HG03354 (cell line): ENCODE measurements at regions not wholly inside any gene's neighbourhood (a gene's known extent, or its start where the extent isn't known, plus 50 kb on each side); places are given as distances from the start of the nearest gene placed in this dataset.
"Not testable (repeated sequence)": the region's sequence is repeated elsewhere in the genome, so short reads cannot be mapped to it uniquely, and the experiment has no call there.

ENCODE experiments used
- ATAC-seq: cut with Tn5 transposase; IDR thresholded peaks from one replicate; pipeline ENCODE4 v1.9.1; 2021; ENCODE audit warnings: mild to moderate bottlenecking; ENCODE audit not compliant: unreplicated experiment, poor library complexity, severe bottlenecking

DNA sequence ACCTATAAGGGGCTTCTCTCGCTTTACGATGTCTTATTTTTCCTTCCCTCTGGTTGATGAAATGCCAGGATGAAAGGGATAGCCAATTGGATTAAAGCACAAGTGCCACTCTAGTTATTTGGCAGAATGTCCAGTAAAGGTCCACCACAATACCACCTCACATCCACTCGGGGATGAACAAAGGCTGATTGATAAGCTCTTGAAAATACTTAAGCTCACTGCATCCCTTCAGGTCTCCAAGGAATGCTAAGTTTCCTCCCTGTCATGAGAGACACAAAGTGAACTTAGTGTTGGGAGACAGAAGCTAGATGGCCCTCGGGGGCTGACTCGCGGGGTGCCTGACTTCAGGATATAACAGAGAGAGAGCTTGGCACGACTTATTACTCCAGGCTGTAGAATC lies 185.9 kb upstream of the ZNF644 start:
- not testable (repeated sequence) for ATAC-seq

- not testable (repeated sequence) for ATAC-seq
Measured at GRCh38 chr1:91204150-91204549, 182.3 kb upstream of the ZNF644 start.

DNA sequence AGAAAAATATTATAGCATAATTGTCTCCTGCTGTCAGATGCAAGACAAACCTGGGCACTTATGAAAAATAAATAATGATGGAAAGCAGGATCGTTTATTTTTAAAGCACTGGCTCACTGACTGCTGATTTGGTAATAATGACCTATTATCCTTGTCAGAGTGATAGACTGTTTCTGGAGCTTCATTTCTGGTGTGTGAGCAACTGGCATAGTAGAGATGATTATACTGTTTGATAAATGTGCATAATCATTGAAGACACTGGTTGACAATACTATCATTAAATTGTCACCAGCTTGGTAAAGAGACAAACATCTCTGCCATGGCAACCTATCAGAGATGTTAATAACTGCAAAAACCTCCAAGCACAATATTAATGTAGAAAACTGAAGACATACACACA lies 179.9 kb upstream of the ZNF644 start:
- no peak for ATAC-seq

DNA sequence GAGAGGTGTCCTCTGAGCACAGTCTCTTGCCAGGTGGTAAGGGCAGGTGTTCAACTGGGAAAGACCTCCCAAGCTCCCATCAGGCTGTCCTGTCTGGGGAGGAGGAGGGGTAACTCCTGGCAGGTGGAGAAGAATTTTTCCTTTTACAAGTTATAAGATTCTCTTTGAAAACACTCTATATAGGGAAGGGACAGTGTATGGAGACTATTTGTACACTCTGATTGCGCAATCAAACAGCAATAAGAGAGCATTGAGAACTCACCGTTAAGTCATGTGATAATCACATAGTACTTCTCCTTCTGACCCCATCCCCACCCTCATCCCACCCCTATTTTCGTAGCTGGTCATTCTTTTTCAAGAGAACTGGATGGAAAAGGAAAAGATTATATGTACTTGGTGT lies 179.3 kb upstream of the ZNF644 start:
- ATAC-seq = no peak

- no peak for ATAC-seq
Measured at GRCh38 chr1:91200675-91201074, 178.8 kb upstream of the ZNF644 start.

DNA sequence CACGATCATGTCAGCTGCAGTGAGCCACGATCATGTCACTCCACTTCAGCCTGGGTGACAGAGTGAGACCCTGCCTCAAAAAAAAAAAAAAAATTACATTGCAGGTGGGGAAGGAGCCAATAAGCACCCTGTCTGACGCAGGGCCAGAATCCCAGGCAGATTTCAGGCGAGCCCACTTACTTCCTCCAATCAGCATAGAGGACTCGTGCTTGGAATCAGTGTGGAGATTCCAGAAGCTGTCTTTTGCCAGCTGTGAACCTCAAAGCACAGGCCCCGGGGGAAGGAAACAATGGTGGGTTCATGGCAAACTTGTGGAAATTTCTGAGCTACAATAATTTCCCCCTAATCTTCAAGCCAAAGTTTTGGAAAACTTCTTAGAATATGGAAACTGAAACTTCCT lies 178.2 kb upstream of the ZNF644 start:
- no peak for ATAC-seq

- no peak for ATAC-seq
Measured at GRCh38 chr1:91190996-91191395, 169.2 kb upstream of the ZNF644 start.

DNA sequence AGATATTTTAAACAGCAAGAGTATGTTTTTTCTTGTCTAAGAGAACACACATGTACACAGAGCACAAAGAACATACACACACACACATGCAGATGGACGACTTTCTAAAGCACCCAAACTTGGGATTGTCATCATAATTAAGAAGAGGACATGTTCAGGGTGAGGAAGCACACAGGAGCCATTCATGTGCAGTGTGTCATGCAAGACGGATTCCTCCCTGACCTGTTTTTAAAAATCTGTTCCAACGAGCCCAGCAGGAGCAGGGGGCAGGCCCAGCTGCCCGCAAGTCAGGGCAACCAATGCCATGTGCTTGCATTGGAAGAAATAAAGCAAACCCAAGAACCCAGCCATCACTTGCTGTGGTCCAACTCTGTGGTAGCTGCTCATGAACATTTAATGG lies 167.3 kb upstream of the ZNF644 start:
- ATAC-seq = no peak

GRCh38 chr1:91182807-91183206 lies 161.0 kb upstream of the ZNF644 start:
- ATAC-seq = not testable (repeated sequence)

GRCh38 chr1:91176250-91176649 lies 154.4 kb upstream of the ZNF644 start:
- ATAC-seq = no peak

DNA sequence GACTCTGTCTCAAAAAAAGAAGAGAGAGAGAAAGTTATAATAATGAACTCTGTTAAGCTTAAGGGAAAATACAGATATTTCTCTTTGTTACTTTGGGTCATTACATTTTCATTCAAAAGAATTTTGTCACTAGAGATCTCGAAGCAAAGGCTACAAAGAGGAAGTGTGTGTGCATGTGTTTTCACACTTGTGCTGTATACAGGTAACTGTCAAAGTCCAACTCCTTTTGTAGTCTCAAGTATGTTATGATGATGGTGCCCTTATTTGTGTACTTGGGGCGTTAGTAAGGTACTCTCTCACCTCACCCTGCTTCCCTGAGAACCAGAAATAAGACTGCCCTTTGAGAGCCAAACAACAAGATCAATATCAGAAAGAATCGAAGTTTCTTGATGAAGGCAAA lies 152.9 kb upstream of the ZNF644 start:
- no peak for ATAC-seq

DNA sequence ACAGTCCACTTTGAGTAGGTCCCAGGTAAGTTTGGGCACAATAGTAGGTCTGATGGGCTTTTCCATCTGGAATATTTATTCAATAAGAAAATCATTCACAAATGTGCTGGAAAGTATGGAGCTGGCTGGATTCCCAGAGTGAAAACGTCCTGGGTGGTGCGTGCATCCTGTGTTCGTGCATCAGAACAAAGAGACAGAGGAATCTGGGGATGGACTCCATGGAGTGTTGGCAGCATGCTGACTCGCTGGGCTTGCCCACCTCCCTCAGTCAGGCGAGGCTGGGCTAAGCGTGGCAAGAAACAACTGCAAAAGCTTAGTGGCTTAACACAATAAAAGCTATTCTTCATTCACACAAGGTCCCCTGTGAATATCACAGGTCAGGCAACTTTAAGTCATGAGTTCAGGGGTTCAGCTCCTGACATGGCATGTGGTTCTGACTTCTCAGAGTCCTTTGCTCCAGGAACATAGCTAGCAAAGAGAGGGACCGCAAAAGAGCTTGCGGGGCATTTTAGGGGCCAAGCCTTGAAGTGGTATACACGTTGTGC lies 151.6 kb upstream of the ZNF644 start:
- no peak for ATAC-seq

- no peak for ATAC-seq
Measured at GRCh38 chr1:91172541-91172940, 150.7 kb upstream of the ZNF644 start.

DNA sequence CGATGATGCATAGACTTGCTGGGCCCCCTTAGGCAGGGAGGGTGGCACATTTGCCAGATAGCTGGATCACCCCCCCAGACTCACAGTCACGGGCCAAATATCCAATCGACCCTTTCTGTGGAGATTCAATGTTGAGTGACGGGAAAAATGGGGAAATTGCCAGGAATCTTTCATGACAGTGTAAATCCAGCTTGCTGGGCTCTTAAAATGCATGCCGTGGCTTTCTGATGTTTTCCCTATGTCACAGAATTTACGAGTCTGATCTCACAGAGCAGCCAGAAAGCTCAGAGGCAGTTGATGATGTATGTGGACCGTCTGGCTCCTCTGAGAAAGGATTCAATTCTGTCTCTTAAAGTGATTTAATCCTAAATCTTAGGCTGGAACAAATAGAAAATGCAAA lies 150.1 kb upstream of the ZNF644 start:
- no peak for ATAC-seq

GRCh38 chr1:91170571-91170970 lies 148.7 kb upstream of the ZNF644 start:
- no peak for ATAC-seq

GRCh38 chr1:91166106-91166712 lies 144.4 kb upstream of the ZNF644 start:
- ATAC-seq = peak; percentile 62

GRCh38 chr1:91165033-91165654 lies 143.3 kb upstream of the ZNF644 start:
- ATAC-seq = peak; percentile 94

- no peak for ATAC-seq
Measured at GRCh38 chr1:91162613-91163012, 140.8 kb upstream of the ZNF644 start.

GRCh38 chr1:91161749-91162148 lies 139.9 kb upstream of the ZNF644 start:
- no peak for ATAC-seq

DNA sequence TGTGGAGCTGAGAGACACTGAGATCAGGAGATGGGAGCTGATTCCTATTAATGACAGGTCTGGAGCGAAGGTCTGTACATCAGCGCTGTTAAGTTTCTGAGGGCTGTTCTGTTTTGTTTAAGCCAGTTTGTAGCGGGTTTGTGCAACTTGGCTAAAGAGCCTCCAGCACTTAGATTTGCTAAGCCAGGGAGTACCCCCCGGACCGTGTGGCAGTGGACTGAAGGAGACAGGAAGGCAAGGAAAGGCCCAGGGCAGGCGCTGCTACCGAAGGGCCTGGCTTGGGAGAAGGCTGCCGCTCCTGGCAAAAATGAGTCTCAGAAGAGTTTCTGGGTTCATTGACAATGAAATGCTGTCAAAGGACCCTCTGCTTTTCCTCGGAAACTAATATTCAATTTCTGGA lies 139.3 kb upstream of the ZNF644 start:
- ATAC-seq = no peak

GRCh38 chr1:91160363-91161075 lies 138.7 kb upstream of the ZNF644 start:
- ATAC-seq = no peak
